OCI-LY7 (cell line): ENCODE measurements at regions not wholly inside any gene's neighbourhood (a gene's known extent, or its start where the extent isn't known, plus 50 kb on each side); places are given as distances from the start of the nearest gene placed in this dataset.

Source experiments
- EZH2phosphoT487 ChIP-seq: fragments of 200-600 bp; sonication (generic); IDR thresholded peaks from 2 replicates; pipeline ENCODE4 v1.6.1; 2018; ENCODE audit warnings: low read depth, borderline replicate concordance, mild to moderate bottlenecking, mixed run types, antibody characterized with exemption, low read length, moderate library complexity, mixed read lengths
- TF ChIP-seq, protein P1 (sequence below): fragments of 200-600 bp; sonication (generic); conservative IDR thresholded peaks from 2 replicates; pipeline ENCODE4 v1.5.1; 2014; ENCODE audit warnings: mild to moderate bottlenecking, antibody characterized with exemption, low read length, moderate library complexity, mixed read lengths

DNA sequence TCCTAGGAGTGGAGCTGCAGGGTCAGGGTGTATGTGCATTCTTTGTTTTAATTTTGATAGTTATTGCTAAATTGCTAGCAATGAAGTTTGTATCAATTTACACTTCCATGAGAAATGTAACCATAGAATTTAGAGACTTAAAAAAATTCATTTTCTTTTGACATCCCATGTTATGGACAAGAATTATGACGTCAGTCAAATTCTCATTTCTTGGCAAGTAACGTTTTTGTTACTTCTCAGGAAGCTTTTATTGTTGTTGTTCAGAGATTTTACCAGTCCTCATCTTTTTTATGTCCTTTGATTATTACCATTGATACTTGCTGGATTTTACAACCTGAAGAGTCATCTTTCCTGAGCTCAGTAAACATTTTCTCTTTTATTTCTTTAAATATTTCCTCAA is 417.5 kb upstream of the ARX start:
- no peak for TF ChIP-seq EZH2phosphoT487
- TF ChIP-seq, protein P1, sequence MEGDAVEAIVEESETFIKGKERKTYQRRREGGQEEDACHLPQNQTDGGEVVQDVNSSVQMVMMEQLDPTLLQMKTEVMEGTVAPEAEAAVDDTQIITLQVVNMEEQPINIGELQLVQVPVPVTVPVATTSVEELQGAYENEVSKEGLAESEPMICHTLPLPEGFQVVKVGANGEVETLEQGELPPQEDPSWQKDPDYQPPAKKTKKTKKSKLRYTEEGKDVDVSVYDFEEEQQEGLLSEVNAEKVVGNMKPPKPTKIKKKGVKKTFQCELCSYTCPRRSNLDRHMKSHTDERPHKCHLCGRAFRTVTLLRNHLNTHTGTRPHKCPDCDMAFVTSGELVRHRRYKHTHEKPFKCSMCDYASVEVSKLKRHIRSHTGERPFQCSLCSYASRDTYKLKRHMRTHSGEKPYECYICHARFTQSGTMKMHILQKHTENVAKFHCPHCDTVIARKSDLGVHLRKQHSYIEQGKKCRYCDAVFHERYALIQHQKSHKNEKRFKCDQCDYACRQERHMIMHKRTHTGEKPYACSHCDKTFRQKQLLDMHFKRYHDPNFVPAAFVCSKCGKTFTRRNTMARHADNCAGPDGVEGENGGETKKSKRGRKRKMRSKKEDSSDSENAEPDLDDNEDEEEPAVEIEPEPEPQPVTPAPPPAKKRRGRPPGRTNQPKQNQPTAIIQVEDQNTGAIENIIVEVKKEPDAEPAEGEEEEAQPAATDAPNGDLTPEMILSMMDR = no peak
